A549 (cell line): ENCODE measurements at regions not wholly inside any gene's neighbourhood (a gene's known extent, or its start where the extent isn't known, plus 50 kb on each side); places are given as distances from the start of the nearest gene placed in this dataset.
"Not testable (repeated sequence)": the region's sequence is repeated elsewhere in the genome, so short reads cannot be mapped to it uniquely, and the experiment has no call there.

Experiments used
- EP300 ChIP-seq, 2 experiments: fragments of >200 bp; sonication (Bioruptor Twin); formaldehyde crosslinking; IDR thresholded peaks; 2 replicates in 1 of 2; 3 replicates in 1 of 2; pipeline ENCODE4 v1.6.1; 2016 to 2017
- JUN ChIP-seq, 2 experiments: fragments of >200 bp; sonication (Bioruptor Twin); formaldehyde crosslinking; IDR thresholded peaks; 2 replicates in 1 of 2; 3 replicates in 1 of 2; pipeline ENCODE4 v1.6.1; 2016 to 2017
- NR3C1 ChIP-seq: fragments of >200 bp; sonication (Bioruptor Twin); formaldehyde crosslinking; IDR thresholded peaks from 3 replicates; pipeline ENCODE4 v1.6.1; 2017
- POLR2A ChIP-seq: IDR thresholded peaks from 2 replicates; pipeline ENCODE4 v1.6.1; 2012; ENCODE audit warnings: mild to moderate bottlenecking, low read length
- RAD21 ChIP-seq, 2 experiments: fragments of >200 bp in 1 of 2; sonication (Bioruptor Twin) in 1 of 2; formaldehyde crosslinking in 1 of 2; IDR thresholded peaks in 1 of 2; conservative IDR thresholded peaks in 1 of 2; 2 replicates in 1 of 2; 3 replicates in 1 of 2; pipeline ENCODE4 v1.6.1; 2012 to 2018; ENCODE audit warnings: inconsistent platforms in 1 of 2
- RFX5 ChIP-seq: fragments of 450-650 bp; IDR thresholded peaks from 2 replicates; pipeline ENCODE4 v1.7.1; 2014; ENCODE audit warnings: antibody characterized with exemption, mild to moderate bottlenecking, moderate library complexity
- TF ChIP-seq, protein P1 (sequence below): fragments of >200 bp; sonication (Bioruptor Twin); formaldehyde crosslinking; IDR thresholded peaks from 3 replicates; pipeline ENCODE4 v1.5.1; 2016
- TF ChIP-seq, protein P2 (sequence below): IDR thresholded peaks from 2 replicates; pipeline ENCODE4 v1.6.1; 2012

DNA sequence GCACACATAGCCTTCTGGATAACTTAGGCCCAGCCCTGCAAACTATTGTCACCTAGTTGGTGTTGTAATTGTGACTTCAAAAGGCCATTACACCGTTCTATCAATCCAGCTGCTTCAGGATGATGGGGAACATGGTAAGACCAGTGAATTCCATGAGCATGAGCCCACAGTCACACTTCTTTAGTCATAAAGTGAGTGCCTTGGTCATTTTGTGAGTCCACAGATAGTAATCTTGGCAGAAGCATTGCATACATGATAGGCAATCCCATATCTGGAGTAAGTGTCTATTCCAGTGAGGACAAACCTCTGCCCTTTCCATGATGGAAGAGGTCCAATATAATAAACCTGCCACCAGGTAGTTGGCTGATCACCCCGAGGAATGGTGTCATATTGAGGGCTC, 94.5 kb upstream of the RAI14 start:
- not testable (repeated sequence) for TF ChIP-seq NR3C1; RFX5; POLR2A; JUN (IDR thresholded peaks at IDR 0.05); RAD21 (conservative IDR thresholded peaks at IDR 0.05 in 1 of 2, IDR thresholded peaks at IDR 0.05 in 1 of 2); EP300 (IDR thresholded peaks at IDR 0.05)
- TF ChIP-seq, protein P1, sequence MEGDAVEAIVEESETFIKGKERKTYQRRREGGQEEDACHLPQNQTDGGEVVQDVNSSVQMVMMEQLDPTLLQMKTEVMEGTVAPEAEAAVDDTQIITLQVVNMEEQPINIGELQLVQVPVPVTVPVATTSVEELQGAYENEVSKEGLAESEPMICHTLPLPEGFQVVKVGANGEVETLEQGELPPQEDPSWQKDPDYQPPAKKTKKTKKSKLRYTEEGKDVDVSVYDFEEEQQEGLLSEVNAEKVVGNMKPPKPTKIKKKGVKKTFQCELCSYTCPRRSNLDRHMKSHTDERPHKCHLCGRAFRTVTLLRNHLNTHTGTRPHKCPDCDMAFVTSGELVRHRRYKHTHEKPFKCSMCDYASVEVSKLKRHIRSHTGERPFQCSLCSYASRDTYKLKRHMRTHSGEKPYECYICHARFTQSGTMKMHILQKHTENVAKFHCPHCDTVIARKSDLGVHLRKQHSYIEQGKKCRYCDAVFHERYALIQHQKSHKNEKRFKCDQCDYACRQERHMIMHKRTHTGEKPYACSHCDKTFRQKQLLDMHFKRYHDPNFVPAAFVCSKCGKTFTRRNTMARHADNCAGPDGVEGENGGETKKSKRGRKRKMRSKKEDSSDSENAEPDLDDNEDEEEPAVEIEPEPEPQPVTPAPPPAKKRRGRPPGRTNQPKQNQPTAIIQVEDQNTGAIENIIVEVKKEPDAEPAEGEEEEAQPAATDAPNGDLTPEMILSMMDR: not testable (repeated sequence)
- TF ChIP-seq, protein P2, sequence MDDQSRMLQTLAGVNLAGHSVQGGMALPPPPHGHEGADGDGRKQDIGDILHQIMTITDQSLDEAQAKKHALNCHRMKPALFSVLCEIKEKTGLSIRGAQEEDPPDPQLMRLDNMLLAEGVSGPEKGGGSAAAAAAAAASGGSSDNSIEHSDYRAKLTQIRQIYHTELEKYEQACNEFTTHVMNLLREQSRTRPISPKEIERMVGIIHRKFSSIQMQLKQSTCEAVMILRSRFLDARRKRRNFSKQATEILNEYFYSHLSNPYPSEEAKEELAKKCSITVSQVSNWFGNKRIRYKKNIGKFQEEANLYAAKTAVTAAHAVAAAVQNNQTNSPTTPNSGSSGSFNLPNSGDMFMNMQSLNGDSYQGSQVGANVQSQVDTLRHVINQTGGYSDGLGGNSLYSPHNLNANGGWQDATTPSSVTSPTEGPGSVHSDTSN: not testable (repeated sequence)
